ENCODE measurements at regions not wholly inside any gene's neighbourhood (a gene's known extent, or its start where the extent isn't known, plus 50 kb on each side); places are given as distances from the start of the nearest gene placed in this dataset.
"Not testable (repeated sequence)": the region's sequence is repeated elsewhere in the genome, so short reads cannot be mapped to it uniquely, and the experiment has no call there.

- not testable (repeated sequence) for H3K9ac ChIP-seq (ENCODE audit: insufficient read depth, low read length); H3K27me3 ChIP-seq (ENCODE audit: control insufficient read depth, insufficient read depth, low read length); H3K79me2 ChIP-seq (ENCODE audit: control insufficient read depth, insufficient read depth, low read length)
Observed at GRCh38 chr17:15836249-15836982, 104.3 kb downstream of the TBC1D26 start.

GRCh38 chr17:15836991-15837390 is 104.9 kb downstream of the TBC1D26 start:
- H3K4me1 ChIP-seq (ENCODE audit: control insufficient read depth, extremely low read depth, insufficient read depth, low read length); DNase-seq (ENCODE audit: low read depth in 2 of 2); H2AFZ ChIP-seq (ENCODE audit: low read length); H3K36me3 ChIP-seq (ENCODE audit: control insufficient read depth, insufficient read depth, low read length); H3K79me2 ChIP-seq (ENCODE audit: control insufficient read depth, insufficient read depth, low read length); H4K20me1 ChIP-seq (ENCODE audit: control insufficient read depth, extremely low read depth, insufficient read depth, low read length); H3K4me3 ChIP-seq (replicated peaks in 1 of 4; ENCODE audit: control extremely low read depth in 1 of 4, insufficient read depth in 1 of 4, low read depth in 3 of 4, low read length in 4 of 4); H3K27me3 ChIP-seq (ENCODE audit: control insufficient read depth, insufficient read depth, low read length); H3K9ac ChIP-seq (ENCODE audit: insufficient read depth, low read length); H3K9me3 ChIP-seq (ENCODE audit: control insufficient read depth, insufficient read depth, low read depth, low read length); H3K27ac ChIP-seq (ENCODE audit: insufficient read depth, low read length); H3K4me2 ChIP-seq (ENCODE audit: extremely low read depth, insufficient read depth, low read length): not testable (repeated sequence)

More at GRCh38 chr17:15836249-15836982, 104.3 kb downstream of the TBC1D26 start:
- not testable (repeated sequence) for H2AFZ ChIP-seq (ENCODE audit: low read length); H3K36me3 ChIP-seq (ENCODE audit: control insufficient read depth, insufficient read depth, low read length); H3K4me3 ChIP-seq (replicated peaks in 1 of 4; ENCODE audit: control extremely low read depth in 1 of 4, insufficient read depth in 1 of 4, low read depth in 3 of 4, low read length in 4 of 4); H4K20me1 ChIP-seq (ENCODE audit: control insufficient read depth, extremely low read depth, insufficient read depth, low read length); H3K4me1 ChIP-seq (ENCODE audit: control insufficient read depth, extremely low read depth, insufficient read depth, low read length); H3K4me2 ChIP-seq (ENCODE audit: extremely low read depth, insufficient read depth, low read length); H3K27ac ChIP-seq (ENCODE audit: insufficient read depth, low read length); DNase-seq (ENCODE audit: low read depth in 2 of 2); H3K9me3 ChIP-seq (ENCODE audit: control insufficient read depth, insufficient read depth, low read depth, low read length)

- H3K9me3 ChIP-seq (ENCODE audit: control insufficient read depth, insufficient read depth, low read depth, low read length); H3K36me3 ChIP-seq (ENCODE audit: control insufficient read depth, insufficient read depth, low read length); H3K79me2 ChIP-seq (ENCODE audit: control insufficient read depth, insufficient read depth, low read length); H2AFZ ChIP-seq (ENCODE audit: low read length); H3K27ac ChIP-seq (ENCODE audit: insufficient read depth, low read length); H3K27me3 ChIP-seq (ENCODE audit: control insufficient read depth, insufficient read depth, low read length); H3K4me3 ChIP-seq (replicated peaks in 1 of 4; ENCODE audit: control extremely low read depth in 1 of 4, insufficient read depth in 1 of 4, low read depth in 3 of 4, low read length in 4 of 4); H3K4me2 ChIP-seq (ENCODE audit: extremely low read depth, insufficient read depth, low read length); H3K9ac ChIP-seq (ENCODE audit: insufficient read depth, low read length); H4K20me1 ChIP-seq (ENCODE audit: control insufficient read depth, extremely low read depth, insufficient read depth, low read length); H3K4me1 ChIP-seq (ENCODE audit: control insufficient read depth, extremely low read depth, insufficient read depth, low read length): not testable (repeated sequence)
- peak; percentile 73 for DNase-seq (ENCODE audit: low read depth in 2 of 2)
Observed at GRCh38 chr17:15847447-15848229, 97.3 kb upstream of the ADORA2B start.

GRCh38 chr17:15849054-15849453 is 95.9 kb upstream of the ADORA2B start:
- DNase-seq (ENCODE audit: low read depth in 2 of 2) = peak; percentile 43 to 66
- H3K79me2 ChIP-seq (ENCODE audit: control insufficient read depth, insufficient read depth, low read length); H3K4me1 ChIP-seq (ENCODE audit: control insufficient read depth, extremely low read depth, insufficient read depth, low read length); H3K9me3 ChIP-seq (ENCODE audit: control insufficient read depth, insufficient read depth, low read depth, low read length); H3K4me3 ChIP-seq (replicated peaks in 1 of 4; ENCODE audit: control extremely low read depth in 1 of 4, insufficient read depth in 1 of 4, low read depth in 3 of 4, low read length in 4 of 4); H3K9ac ChIP-seq (ENCODE audit: insufficient read depth, low read length); H3K4me2 ChIP-seq (ENCODE audit: extremely low read depth, insufficient read depth, low read length); H4K20me1 ChIP-seq (ENCODE audit: control insufficient read depth, extremely low read depth, insufficient read depth, low read length); H3K27me3 ChIP-seq (ENCODE audit: control insufficient read depth, insufficient read depth, low read length); H2AFZ ChIP-seq (ENCODE audit: low read length); H3K27ac ChIP-seq (ENCODE audit: insufficient read depth, low read length); H3K36me3 ChIP-seq (ENCODE audit: control insufficient read depth, insufficient read depth, low read length): not testable (repeated sequence)
- peak; percentile 17 to 23 for TF ChIP-seq CTCF (conservative IDR thresholded peaks at IDR 0.05 in 1 of 2, IDR thresholded peaks at IDR 0.05 in 1 of 2; ENCODE audit: low read depth in 1 of 2, low read length in 2 of 2)

- H4K20me1 ChIP-seq (ENCODE audit: control insufficient read depth, extremely low read depth, insufficient read depth, low read length); H3K4me3 ChIP-seq (replicated peaks in 1 of 4; ENCODE audit: control extremely low read depth in 1 of 4, insufficient read depth in 1 of 4, low read depth in 3 of 4, low read length in 4 of 4); H3K9me3 ChIP-seq (ENCODE audit: control insufficient read depth, insufficient read depth, low read depth, low read length); H3K27ac ChIP-seq (ENCODE audit: insufficient read depth, low read length); H3K4me1 ChIP-seq (ENCODE audit: control insufficient read depth, extremely low read depth, insufficient read depth, low read length); H3K4me2 ChIP-seq (ENCODE audit: extremely low read depth, insufficient read depth, low read length); H3K9ac ChIP-seq (ENCODE audit: insufficient read depth, low read length); DNase-seq (ENCODE audit: low read depth in 2 of 2); H3K27me3 ChIP-seq (ENCODE audit: control insufficient read depth, insufficient read depth, low read length); H3K79me2 ChIP-seq (ENCODE audit: control insufficient read depth, insufficient read depth, low read length); H3K36me3 ChIP-seq (ENCODE audit: control insufficient read depth, insufficient read depth, low read length); H2AFZ ChIP-seq (ENCODE audit: low read length): not testable (repeated sequence)
Observed at GRCh38 chr17:15850071-15850470, 94.9 kb upstream of the ADORA2B start.

GRCh38 chr17:15850687-15851086 is 94.2 kb upstream of the ADORA2B start:
- not testable (repeated sequence) for H3K27ac ChIP-seq (ENCODE audit: insufficient read depth, low read length); H3K79me2 ChIP-seq (ENCODE audit: control insufficient read depth, insufficient read depth, low read length); H3K4me2 ChIP-seq (ENCODE audit: extremely low read depth, insufficient read depth, low read length); H3K27me3 ChIP-seq (ENCODE audit: control insufficient read depth, insufficient read depth, low read length); H3K4me3 ChIP-seq (replicated peaks in 1 of 4; ENCODE audit: control extremely low read depth in 1 of 4, insufficient read depth in 1 of 4, low read depth in 3 of 4, low read length in 4 of 4); H3K4me1 ChIP-seq (ENCODE audit: control insufficient read depth, extremely low read depth, insufficient read depth, low read length); H3K36me3 ChIP-seq (ENCODE audit: control insufficient read depth, insufficient read depth, low read length); H3K9me3 ChIP-seq (ENCODE audit: control insufficient read depth, insufficient read depth, low read depth, low read length); H2AFZ ChIP-seq (ENCODE audit: low read length); H3K9ac ChIP-seq (ENCODE audit: insufficient read depth, low read length); H4K20me1 ChIP-seq (ENCODE audit: control insufficient read depth, extremely low read depth, insufficient read depth, low read length)
- DNase-seq (ENCODE audit: low read depth in 2 of 2) = peak; percentile 25 to 76

Data from fibroblast of lung (primary cell).